ENCODE measurements at regions not wholly inside any gene's neighbourhood (a gene's known extent, or its start where the extent isn't known, plus 50 kb on each side); places are given as distances from the start of the nearest gene placed in this dataset.
"Not testable (repeated sequence)": the region's sequence is repeated elsewhere in the genome, so short reads cannot be mapped to it uniquely, and the experiment has no call there.

DNA sequence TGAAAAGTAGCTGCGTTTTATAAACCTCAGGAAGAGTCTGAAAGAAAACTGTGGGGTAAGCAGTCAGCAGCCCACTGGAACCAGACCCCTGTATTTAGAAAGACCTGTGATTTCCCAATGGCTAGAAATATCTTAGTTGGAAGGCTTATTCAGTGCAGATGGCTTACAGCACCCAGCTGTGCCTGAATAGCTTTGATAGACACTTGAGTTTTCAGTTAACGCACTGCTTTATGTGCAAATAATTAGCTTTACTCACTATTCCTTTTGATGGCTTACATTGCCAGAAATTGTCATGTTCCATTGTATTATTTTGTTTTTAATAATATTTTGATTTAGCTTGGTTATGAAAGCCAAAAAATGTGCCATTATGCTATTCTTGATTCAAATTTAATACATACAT is 465.3 kb upstream of the SYNCRIP start:
- DNase-seq (ENCODE audit: low read depth, low spot score) = no peak

DNA sequence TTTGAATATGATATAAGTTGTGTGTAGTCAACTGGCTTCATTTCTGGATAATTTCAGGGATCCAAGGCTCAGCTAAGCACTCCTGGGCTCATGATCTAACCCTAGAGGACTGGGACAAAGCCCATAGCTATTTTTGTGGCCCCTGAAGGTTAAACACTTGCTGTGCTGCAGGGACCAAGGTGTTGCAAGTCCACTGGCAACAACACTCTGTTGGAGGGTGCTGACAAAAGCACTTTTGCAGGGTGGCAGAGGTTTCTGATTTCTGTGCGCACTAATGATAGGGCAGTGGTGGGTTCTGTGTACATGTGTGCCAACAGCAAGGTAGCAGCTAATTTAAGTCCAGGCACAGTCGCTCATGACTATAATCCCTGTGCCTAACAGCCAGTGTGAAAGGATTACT is 445.3 kb upstream of the SYNCRIP start:
- no peak for DNase-seq (ENCODE audit: low read depth, low spot score)
- in situ Hi-C loops (cut with HindIII; ENCODE audit: low pct_unique_long_range_greater_than_20kb, low sequenced_read_pairs) = no loop called here

More for the DNA sequence above, 465.3 kb upstream of the SYNCRIP start:
- in situ Hi-C loops (cut with HindIII; ENCODE audit: low pct_unique_long_range_greater_than_20kb, low sequenced_read_pairs) = no loop called here

DNA sequence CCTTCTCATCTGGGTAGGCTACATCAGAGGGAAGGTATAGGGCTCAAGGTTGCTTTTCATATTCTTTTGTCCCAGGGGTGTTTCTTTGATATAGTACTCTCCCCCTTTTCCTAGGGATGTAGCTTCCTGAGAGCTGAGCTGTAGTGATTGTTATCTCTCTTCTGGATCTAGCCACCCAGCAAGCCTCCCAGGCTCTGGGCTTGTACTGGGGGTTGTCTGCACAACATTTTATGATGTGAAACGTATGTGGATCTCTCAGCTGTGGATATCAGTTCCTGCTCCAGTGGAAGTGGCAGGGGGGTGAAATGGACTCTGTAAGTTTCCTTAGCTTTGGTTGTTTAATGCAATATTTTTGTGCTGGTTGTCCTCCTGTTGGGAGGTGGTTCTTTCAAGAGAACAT is 437.3 kb upstream of the SYNCRIP start:
- in situ Hi-C loops (cut with HindIII; ENCODE audit: low pct_unique_long_range_greater_than_20kb, low sequenced_read_pairs) = no loop called here
- no peak for DNase-seq (ENCODE audit: low read depth, low spot score)

DNA sequence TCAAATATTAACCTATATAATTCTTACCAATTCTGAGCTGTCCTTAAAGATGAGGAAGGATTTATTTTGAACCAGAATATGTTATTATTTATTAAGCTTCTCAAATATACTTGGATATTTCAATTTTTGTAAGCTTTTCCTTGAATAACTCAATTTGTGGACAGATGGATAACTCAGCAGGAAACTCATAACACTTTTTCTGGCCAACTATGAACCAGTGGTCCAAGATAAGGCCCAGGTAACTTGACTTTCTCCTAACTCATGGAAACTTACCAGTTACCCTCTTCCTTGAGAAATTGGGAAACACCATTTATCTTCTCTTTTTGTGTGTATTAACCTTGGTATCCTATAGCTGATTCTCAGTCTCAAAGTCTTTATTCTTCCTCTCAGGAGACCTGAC is 427.5 kb upstream of the SYNCRIP start:
- no peak for DNase-seq (ENCODE audit: low read depth, low spot score)
- in situ Hi-C loops (cut with HindIII; ENCODE audit: low pct_unique_long_range_greater_than_20kb, low sequenced_read_pairs) = no loop called here

DNA sequence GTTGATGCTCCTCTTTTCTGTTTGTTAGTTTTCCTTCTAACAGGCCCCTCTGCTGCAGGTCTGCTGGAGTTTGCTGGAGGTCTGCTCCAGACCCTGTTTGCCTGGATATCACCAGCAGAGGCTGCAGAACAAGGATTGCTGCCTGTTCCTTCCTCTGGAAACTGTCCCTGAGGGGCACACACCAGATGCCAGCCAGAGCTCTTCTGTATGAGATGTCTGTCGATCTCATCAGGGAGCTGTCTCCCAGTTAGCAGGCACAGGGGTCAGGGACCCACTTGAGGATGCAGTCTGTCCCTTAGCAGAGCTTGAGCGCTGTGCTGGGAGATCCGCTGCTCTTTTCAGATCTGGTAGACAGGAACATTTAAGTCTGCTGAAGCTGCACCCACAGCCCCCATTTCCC is 422.3 kb upstream of the SYNCRIP start:
- in situ Hi-C loops (cut with HindIII; ENCODE audit: low pct_unique_long_range_greater_than_20kb, low sequenced_read_pairs); DNase-seq (ENCODE audit: low read depth, low spot score): not testable (repeated sequence)

DNA sequence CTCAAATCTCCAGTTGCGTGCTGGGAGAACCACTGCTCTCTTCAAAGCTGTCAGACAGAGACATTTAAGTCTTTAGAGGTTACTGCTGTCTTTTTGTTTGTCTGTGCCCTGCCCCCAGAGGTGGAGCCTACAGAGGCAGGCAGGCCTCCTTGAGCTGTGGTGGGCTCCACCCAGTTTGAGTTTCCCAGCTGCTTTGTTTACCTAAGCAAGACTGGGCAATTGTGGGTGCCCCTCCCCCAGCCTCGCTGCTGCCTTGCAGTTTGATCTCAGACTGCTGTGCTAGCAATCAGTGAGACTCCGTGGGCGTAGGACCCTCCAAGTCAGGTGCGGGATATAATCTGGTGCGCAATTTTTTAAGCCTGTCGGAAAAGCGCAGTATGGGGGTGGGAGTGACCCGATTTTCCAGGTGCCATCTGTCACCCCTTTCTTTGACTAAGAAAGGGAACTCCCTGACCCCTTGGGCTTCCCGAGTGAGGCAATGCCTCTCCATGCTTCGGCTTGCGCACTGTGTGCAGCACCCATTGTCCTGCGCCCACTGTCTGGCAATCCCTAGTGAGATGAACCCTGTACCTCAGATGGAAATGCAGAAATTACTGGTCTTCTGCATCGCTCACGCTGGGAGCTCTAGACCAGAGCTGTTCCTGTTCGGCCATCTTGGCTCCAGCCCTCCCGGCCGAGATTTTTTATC is 414.8 kb upstream of the SYNCRIP start:
- DNase-seq (ENCODE audit: low read depth, low spot score); in situ Hi-C loops (cut with HindIII; ENCODE audit: low pct_unique_long_range_greater_than_20kb, low sequenced_read_pairs): not testable (repeated sequence)

DNA sequence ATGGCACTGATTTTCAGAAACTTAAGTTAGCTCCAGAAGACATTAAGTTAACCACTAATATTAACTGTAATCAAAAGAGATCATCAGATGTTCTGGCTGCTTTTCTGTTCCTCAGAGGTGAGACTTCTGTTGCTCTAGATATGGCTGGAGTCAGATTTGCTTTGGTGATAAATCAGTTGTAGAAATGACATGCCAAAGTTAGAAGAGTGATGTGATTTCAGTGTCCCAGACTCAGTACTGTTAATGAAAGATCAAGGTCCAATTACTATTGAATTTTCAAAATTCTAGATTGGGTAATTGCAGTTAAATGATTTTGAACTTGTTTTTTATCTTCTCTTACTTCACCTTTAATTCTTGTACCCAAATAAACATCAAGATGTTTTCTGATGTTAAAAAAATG is 402.4 kb upstream of the SYNCRIP start:
- in situ Hi-C loops (cut with HindIII; ENCODE audit: low pct_unique_long_range_greater_than_20kb, low sequenced_read_pairs) = no loop called here
- DNase-seq (ENCODE audit: low read depth, low spot score) = no peak

DNA sequence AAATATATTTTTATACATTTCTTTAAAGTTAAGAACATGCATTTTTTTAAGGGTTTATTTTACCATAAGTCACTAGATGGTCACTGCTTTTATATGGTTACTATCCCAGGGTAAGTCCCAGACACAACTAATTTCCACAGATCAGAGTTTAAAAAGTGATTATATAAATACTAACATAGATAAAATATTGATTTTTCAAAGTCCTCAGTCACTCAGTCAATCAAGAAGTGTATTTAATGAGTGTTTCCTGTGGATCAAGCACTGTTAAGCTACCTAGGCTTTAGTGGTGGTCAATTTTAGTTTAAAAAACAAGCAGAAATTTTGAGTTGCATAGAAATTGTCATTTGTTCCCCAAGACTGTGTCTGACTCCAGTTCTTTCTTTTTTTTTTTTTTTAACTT is 399.5 kb upstream of the SYNCRIP start:
- no peak for DNase-seq (ENCODE audit: low read depth, low spot score)
- in situ Hi-C loops (cut with HindIII; ENCODE audit: low pct_unique_long_range_greater_than_20kb, low sequenced_read_pairs) = no loop called here

DNA sequence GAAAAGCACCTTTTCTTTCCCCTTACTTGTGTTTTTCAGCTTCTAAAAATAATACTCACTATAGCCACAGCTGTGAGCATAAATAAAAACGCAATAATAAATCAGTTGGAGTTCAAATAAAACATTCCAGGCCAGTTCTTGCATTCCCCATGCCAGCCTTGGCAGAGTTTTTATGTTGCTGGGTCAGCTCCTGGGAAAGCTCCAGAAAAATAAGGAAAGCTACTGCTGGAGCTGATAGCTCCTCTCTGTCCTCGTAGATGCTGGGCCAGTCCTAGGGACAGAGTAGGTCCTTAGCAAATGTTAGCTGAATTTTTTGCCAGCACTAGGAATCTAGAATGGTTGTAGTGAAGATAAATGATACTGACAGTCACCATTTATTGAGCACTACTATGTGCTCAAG is 389.0 kb upstream of the SYNCRIP start:
- in situ Hi-C loops (cut with HindIII; ENCODE audit: low pct_unique_long_range_greater_than_20kb, low sequenced_read_pairs) = no loop called here
- DNase-seq (ENCODE audit: low read depth, low spot score) = no peak

DNA sequence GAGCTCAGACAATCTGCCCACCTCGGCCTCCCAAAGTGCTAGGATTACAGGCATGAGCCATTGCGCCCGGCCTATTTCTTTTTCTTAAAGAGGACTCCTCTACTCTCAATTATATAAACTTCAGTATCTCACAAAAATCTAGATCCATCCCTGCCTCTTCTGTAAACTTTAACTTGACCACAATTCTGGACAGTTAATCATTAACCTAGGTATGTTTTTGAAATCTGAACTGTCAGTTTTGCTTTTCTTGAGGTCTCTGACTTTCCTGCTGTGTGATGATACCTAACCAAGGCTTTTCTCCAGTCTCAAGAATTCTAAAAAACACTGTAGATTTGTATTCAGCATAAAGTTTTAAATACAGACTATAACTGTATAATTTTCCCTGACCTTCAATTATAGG is 388.2 kb upstream of the SYNCRIP start:
- in situ Hi-C loops (cut with HindIII; ENCODE audit: low pct_unique_long_range_greater_than_20kb, low sequenced_read_pairs) = no loop called here
- no peak for DNase-seq (ENCODE audit: low read depth, low spot score)

DNA sequence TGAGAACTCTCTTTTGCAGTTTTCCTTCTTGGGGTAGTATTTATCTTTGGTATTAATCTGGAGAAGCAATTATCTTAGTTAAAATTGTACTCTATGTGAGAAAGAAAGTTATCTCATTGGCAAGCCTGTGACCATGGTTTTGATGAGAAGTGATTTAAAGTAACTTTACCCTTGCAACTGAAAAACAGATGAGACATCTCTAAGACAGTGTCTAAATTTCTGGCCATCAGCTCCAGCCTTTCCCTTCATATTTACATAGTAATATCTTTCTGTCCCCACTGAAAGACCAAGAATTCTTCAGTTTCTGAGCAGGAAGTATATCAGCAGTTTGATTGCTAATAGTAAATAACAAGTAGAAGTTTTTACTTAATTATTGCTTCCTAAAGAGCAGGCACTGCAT is 386.1 kb upstream of the SYNCRIP start:
- in situ Hi-C loops (cut with HindIII; ENCODE audit: low pct_unique_long_range_greater_than_20kb, low sequenced_read_pairs) = no loop called here
- no peak for DNase-seq (ENCODE audit: low read depth, low spot score)

DNA sequence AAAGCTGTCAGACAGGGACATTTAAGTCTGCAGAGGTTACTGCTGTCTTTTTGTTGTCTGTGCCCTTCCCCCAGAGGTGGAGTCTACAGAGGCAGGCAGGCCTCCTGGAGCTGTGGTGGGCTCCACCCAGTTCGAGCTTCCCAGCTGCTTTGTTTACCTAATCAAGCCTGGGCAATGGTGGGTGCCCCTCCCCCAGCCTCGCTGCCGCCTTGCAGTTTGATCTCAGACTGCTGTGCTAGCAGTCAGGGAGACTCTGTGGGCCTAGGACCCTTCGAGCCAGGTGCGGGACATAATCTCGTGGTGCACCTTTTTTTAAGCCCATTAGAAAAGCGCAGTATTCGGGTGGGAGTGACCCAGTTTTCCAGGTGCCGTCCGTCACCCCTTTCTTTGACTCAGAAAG is 384.2 kb upstream of the SYNCRIP start:
- DNase-seq (ENCODE audit: low read depth, low spot score); in situ Hi-C loops (cut with HindIII; ENCODE audit: low pct_unique_long_range_greater_than_20kb, low sequenced_read_pairs): not testable (repeated sequence)

DNA sequence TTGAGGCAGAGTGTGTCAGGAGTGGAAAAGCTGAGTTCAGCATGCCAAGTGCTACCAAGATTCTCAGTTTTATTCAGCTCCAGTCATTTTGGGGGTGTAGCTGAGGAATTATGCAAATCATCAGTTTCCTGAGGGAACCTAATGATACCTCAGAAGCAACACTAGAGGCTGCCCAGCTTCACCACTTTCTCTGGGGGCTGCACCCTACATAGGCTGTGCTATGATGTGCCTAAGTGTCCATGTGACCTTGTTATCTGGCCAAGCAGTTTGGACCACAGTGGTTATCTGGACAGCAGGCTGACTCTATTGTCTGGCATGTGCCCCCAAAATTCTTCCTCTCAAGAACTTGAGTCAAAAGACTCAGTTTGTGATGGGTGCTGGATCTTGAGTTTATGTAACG is 374.6 kb upstream of the SYNCRIP start:
- in situ Hi-C loops (cut with HindIII; ENCODE audit: low pct_unique_long_range_greater_than_20kb, low sequenced_read_pairs) = no loop called here
- no peak for DNase-seq (ENCODE audit: low read depth, low spot score)

DNA sequence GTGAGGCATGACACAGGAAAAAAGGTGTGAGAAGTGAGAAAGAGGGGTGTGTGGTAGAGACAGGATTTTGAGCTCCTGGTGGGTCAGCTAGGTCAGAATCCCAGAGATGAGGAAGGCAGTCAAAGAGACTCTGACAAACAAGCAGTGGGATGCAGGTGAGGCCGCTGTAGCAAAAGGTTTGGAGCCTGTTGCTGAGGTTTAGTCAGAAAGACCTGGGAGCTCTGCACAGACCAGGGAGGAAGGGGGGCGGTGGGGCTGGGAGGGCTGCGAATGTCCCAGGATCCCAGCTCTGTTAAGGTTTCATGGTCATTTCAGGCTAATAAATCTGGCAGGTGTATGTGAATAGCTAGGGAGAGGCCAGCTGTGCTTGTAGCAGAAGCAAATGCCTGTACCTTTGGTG is 373.9 kb upstream of the SYNCRIP start:
- DNase-seq (ENCODE audit: low read depth, low spot score) = no peak
- in situ Hi-C loops (cut with HindIII; ENCODE audit: low pct_unique_long_range_greater_than_20kb, low sequenced_read_pairs) = no loop called here

DNA sequence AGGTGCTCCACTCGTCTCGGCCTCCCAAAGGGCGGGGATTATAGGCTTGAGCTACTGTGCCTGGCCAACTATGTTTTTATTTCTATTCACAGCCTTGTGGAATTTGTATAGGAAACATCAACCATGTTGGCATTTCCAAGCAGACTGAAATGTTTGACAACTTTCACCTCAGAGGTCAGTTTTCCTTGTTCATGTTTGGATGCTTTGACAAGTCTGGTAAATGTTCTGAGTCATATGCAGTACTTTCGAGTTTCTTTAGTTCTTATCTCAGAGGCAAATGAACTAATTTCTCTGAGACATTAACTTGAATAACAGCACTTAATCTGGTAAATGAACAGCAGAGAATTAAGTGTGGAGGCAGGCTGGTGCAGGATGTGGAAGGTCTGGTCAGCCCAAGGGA is 373.4 kb upstream of the SYNCRIP start:
- in situ Hi-C loops (cut with HindIII; ENCODE audit: low pct_unique_long_range_greater_than_20kb, low sequenced_read_pairs) = no loop called here
- no peak for DNase-seq (ENCODE audit: low read depth, low spot score)

DNA sequence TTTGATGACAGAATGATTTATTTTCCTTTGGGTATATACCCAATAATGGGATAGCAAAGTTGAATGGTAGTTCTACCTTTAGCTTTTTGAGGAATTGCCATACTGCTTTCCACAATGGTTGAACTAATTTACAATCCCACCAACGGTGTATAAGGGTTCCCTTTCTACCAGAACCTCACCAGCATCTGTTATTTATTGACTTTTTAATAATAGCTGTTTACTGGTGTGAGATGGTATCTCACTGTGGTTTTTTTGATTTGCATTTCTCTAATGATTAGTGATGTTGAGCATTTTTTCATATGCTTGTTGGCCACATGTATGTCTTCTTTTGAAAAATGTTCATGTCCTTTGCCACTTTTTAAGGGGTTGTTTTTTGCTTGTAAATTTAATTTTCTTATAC is 370.3 kb upstream of the SYNCRIP start:
- in situ Hi-C loops (cut with HindIII; ENCODE audit: low pct_unique_long_range_greater_than_20kb, low sequenced_read_pairs); DNase-seq (ENCODE audit: low read depth, low spot score): not testable (repeated sequence)

DNA sequence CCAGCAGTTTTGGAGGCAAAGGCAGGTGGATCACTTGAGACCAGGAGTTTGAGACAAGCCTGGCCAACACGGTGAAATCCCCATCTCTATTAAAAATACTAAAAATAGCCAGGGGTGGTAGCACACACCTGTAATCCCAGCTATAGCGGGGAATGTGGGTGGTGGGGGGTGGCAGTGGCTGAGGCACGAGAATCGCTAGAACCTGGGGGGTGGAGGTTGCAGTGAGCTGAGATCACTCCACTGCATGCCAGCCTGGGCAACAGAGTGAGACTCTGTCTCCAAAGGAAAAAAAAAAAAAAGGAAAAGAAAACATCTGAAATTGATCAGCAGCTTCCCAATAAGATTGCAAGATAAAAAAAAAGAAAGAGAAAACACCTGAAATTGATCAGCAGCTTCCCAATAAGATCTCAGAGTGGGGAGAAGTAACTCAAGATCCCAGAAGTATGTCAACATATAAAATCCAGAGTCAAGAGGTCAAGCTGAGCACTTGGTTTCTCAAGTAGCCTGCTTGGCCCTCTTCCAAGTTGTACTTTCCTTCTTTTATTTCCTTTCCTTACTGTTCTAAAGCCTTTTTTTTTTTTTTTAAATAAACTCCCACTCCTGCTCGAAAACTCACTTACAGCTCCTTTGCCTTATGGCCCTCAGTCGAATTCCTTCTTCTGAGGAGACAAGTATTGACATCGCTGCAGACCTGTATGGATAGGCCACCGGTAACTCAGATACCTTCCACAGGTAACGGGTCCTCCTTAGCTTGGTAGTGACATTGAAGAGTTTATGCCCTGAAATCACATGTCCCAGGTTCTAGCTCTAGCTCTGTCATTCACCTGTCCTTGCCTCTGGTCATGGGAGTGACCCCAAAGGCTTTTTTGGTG is 368.5 kb upstream of the SYNCRIP start:
- in situ Hi-C loops (cut with HindIII; ENCODE audit: low pct_unique_long_range_greater_than_20kb, low sequenced_read_pairs) = no loop called here

DNA sequence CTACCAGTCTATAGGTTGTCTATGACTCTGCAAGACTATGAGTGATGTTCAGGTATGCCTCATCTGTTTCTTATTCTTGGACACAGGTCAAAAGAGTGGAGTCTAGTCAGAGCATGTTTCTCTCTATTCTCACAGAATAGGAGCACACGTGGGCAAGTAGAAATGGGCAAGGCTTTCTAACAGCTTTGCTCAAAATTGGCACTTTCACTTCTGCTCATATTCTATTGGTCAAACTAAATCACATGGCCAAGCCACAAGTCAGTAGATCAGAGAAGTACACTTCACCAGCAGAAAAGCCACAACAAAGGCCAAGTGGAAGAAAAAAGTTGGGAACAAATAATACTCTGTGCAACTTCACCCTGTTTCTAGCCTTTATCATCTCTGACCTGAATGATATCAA is 354.5 kb upstream of the SYNCRIP start:
- DNase-seq (ENCODE audit: low read depth, low spot score) = no peak
- in situ Hi-C loops (cut with HindIII; ENCODE audit: low pct_unique_long_range_greater_than_20kb, low sequenced_read_pairs) = no loop called here

More for the DNA sequence above, 368.5 kb upstream of the SYNCRIP start:
- DNase-seq (ENCODE audit: low read depth, low spot score) = no peak

DNA sequence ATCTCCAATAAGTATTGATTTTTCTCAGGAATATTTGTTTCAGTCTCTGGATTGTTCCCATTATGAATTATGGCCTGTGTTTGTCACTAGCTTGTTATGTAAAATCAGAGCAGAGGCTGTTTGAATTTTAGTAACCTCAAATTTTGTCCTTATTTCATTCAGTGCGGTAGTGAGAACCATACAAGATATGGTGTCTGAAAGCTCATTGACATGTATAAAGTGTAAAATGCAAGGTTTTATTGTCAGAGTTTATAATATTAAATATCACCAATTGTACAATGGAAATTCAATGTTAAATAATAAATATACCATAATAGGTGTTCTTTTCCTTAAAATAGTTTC is 353.3 kb upstream of the SYNCRIP start:
- no peak for DNase-seq (ENCODE audit: low read depth, low spot score)
- in situ Hi-C loops (cut with HindIII; ENCODE audit: low pct_unique_long_range_greater_than_20kb, low sequenced_read_pairs) = no loop called here
